ENCODE measurements at regions not wholly inside any gene's neighbourhood (a gene's known extent, or its start where the extent isn't known, plus 50 kb on each side); places are given as distances from the start of the nearest gene placed in this dataset.
"Not testable (repeated sequence)": the region's sequence is repeated elsewhere in the genome, so short reads cannot be mapped to it uniquely, and the experiment has no call there.

- no peak for DNase-seq
Observed at GRCh38 chr1:244106837-244107493, 55.9 kb downstream of the ZBTB18 start.

DNA sequence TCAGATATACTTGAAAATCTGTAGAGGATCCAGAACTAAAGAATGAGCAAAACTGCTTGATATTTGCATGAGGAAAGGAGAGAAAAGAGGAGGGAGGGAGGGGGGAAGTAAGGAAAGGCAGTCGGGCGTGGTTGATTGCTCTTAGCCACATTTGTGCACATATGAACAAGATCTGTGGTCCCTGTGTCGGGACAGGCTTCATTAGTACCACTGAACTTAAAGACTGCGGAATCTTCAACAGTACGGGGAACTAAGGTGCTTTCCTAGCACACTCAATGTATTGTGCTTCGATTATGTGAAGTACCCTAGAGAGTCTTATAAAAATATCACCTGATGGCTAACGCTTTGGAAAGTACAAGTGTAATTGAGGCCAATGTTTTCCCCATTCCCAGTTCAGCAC is 59.9 kb downstream of the ZBTB18 start:
- no peak for DNase-seq

DNA sequence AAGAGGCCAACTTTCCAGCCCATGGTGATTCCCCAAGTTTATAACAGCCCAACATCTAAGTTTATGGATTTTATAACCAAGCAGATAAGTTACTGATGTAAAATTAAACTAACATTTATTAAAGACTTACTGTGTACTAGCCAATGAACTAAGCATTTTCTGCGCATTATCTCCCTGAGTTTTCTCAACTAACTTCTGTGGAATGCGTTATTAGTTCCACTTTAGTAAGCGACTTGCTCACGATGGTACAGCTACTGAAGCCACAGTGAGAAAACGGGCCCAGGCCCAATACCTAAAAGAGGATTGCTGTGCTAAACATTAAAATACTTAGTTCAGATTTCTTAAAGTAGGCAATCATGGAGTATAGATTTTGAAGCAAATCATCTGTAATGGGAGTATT is 61.0 kb downstream of the ZBTB18 start:
- DNase-seq: no peak

DNA sequence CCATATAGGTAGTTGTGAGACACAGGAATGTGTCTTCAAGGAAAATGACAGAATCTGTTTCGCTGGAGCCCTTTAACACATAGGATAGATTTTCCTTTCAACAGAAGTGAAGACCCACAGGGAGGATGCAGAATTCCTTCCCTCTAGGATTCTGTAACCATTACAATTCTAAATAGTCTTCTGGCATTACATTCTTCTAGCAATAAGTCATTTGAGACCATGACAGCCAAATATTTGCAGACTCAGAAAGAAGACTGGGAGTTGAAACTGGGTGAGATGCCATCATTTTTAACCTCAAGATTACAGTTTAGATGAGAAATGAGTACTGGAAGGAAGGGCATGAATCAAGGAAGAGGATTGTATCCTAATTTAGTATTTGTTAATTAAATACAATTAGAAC is 61.6 kb downstream of the ZBTB18 start:
- DNase-seq: no peak

GRCh38 chr1:244113532-244114320 is 62.6 kb downstream of the ZBTB18 start:
- DNase-seq: no peak

GRCh38 chr1:244114892-244115291 is 63.8 kb downstream of the ZBTB18 start:
- no peak for DNase-seq

GRCh38 chr1:244116946-244117345 is 65.9 kb downstream of the ZBTB18 start:
- no peak for DNase-seq

DNA sequence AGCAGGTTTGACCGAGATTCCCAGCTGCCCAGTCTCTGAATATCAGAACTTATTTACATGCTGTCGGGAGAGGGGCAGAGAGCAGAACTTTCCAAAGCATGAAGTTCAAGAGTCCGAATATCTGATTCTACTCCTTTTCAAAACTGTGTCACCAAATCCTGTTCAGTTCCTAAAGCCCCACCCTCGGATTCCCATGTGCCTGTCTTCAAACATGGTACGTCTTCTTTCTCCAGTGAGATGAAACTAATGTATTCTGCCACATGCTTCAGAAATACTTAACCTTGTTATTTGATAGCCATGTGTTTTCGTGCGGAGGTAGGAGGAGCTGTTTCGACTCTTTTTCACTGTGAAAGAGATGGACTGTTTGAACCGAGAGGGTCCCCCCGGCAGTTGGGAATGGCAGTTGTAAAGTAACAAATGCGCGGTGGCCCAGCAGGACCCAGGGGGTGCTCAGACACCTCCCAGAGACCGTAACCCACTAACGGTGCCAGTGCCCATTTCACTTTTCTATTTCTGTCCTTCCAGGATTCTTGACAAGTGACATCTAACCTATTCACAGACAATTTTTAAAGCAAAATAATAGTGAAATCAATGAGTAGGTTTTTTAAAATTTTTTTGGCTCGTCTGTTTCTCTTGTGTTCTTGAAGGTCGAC is 67.2 kb downstream of the ZBTB18 start:
- no peak for DNase-seq

DNA sequence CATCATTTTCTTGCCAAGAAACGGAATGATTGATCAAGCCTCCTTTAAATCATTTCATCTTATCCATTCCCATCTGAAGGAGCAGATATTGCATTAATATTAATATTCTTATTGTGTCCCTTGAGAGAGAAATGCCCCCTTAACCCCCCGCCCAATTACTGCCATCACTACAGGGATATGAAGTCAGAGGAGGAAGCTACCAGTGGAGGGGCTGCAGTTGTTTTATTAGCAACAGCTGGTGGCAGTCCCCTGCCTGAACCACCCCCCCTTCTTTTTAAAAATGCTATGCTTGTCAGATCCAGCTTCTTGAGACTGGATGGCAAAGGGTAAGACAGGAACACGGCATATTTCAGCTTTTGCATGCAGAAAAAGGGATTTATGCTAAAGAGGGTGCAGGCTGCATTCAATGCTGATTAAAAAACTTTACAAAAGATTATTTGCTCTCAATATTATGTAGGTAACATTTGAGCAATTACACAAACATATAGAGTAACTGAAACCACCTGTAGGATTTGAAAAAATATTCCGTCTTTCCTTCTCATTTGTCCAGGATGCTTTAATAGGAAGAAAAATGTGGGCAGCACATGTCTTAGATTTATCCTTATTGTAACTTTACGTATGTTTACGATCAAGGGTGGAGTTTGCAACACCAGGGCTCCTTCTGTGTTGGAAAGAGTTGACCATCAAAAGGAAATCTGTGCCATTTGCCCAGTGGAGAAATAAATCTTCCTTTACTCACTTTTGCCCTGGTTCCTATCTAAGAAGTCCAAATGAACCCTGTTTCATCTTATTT is 77.7 kb downstream of the ZBTB18 start:
- DNase-seq: no peak

- no peak for DNase-seq
Observed at GRCh38 chr1:244137276-244137675, 86.2 kb downstream of the ZBTB18 start.

DNA sequence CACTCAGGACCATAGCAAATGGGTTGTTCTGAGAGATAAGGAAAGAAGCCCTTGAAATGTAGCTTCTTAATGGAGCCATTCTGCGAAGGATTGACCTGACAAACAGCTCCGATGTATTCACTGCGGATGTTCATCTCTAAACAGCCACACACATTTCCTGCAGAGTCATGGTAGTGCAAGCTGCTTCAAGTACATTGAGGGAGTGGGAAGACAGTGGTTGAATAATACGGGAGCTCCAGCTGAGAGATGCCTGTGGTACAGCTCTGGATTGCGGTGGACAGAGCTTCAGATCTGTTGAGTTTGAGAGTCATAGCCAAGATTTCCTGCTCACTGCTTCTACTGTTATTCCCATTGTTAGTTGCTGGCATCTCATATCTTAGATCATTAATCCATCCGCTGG is 86.6 kb downstream of the ZBTB18 start:
- DNase-seq: no peak

- DNase-seq: no peak
Observed at GRCh38 chr1:244138399-244138798, 87.3 kb downstream of the ZBTB18 start.

DNA sequence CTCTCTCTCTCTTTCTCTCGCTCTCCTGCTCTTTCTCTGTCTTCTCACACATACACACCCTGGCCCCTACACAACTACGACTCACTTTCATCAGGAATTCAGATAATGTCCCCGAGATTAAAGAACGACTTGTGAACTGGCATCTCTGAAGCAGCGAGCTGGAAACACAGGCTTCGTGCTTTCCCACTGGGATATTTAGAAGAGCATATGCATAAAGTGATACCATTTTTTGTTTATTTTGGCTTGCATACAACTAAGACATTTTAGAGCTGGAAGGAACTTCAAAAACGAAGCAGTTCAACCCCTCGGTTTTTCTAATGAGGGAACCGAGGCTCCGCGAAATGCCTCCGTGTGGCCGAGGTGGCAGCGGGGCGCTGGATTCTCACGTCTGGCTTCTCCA is 88.6 kb downstream of the ZBTB18 start:
- no peak for DNase-seq

- DNase-seq: no peak
Observed at GRCh38 chr1:244140420-244140819, 89.3 kb downstream of the ZBTB18 start.

- DNase-seq: no peak
Observed at GRCh38 chr1:244144053-244144452, 93.0 kb downstream of the ZBTB18 start.

GRCh38 chr1:244150071-244150470 is 99.0 kb downstream of the ZBTB18 start:
- DNase-seq: no peak

DNA sequence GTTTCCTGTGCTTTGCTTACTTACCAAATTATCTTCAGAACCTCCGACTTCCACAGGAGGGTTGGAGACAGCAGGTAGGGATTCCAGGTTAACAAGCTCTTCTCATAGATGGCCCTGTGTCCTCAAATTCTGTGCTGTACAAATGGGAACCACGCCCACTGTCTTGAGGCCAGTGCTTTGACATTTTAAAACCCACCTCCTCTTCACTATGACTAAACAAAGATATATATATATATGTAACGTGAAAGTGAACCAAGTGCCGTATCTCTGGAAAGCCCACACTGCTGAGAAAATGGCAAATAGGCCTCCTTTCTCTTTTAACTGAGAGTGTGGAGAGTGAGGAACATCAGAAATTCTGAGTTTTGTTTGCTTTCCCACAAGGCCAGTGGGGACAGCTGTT is 99.6 kb downstream of the ZBTB18 start:
- DNase-seq: no peak

GRCh38 chr1:244151537-244151936 is 100.5 kb downstream of the ZBTB18 start:
- DNase-seq: no peak

DNA sequence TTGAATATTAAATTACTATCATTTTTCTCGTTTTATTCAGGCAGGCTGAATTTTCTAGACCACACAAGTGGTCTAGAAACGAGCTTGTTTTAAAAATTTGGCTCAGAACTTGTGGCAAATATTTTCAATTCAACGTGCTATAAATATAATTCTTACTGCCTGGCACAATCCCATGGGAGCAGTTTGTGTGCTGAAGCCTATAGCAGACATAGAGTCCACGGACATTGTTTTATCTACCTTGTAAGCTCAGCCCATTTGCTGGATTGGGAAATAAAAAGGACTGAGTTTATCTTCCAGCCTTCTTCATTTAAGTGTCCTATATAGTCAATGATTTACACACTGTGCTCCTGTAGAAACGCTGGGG is 103.4 kb downstream of the ZBTB18 start:
- no peak for DNase-seq

GRCh38 chr1:244154872-244155531 is 103.9 kb downstream of the ZBTB18 start:
- no peak for DNase-seq

DNA sequence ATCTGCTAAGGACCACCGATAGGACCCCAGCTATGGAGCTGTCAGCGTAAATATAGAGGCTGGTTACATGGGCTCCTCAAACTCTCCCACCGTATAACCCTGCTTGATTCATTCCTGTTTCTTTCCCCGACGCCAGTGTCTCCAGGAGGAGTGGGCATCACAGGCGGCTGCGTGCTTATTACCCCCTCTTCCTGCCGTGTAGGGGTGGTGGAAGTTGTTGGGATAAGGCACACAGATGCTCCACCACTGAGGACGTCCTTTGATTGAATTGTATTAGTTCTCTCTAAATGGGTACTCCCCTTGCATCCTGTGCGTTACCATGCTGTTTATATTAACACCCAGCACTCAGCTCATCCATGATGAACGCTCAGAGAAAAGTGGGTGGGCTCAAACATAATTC is 104.6 kb downstream of the ZBTB18 start:
- no peak for DNase-seq

GRCh38 chr1:244156617-244157016 is 105.5 kb downstream of the ZBTB18 start:
- not testable (repeated sequence) for DNase-seq
